ENCODE measurements at regions not wholly inside any gene's neighbourhood (a gene's known extent, or its start where the extent isn't known, plus 50 kb on each side); places are given as distances from the start of the nearest gene placed in this dataset.

GRCh38 chr15:62476163-62476562 is 311.1 kb upstream of the C2CD4B start:
- TF ChIP-seq TAF1 (IDR thresholded peaks at IDR 0.05; ENCODE audit: low read depth), result no peak
- TF ChIP-seq, protein P1, sequence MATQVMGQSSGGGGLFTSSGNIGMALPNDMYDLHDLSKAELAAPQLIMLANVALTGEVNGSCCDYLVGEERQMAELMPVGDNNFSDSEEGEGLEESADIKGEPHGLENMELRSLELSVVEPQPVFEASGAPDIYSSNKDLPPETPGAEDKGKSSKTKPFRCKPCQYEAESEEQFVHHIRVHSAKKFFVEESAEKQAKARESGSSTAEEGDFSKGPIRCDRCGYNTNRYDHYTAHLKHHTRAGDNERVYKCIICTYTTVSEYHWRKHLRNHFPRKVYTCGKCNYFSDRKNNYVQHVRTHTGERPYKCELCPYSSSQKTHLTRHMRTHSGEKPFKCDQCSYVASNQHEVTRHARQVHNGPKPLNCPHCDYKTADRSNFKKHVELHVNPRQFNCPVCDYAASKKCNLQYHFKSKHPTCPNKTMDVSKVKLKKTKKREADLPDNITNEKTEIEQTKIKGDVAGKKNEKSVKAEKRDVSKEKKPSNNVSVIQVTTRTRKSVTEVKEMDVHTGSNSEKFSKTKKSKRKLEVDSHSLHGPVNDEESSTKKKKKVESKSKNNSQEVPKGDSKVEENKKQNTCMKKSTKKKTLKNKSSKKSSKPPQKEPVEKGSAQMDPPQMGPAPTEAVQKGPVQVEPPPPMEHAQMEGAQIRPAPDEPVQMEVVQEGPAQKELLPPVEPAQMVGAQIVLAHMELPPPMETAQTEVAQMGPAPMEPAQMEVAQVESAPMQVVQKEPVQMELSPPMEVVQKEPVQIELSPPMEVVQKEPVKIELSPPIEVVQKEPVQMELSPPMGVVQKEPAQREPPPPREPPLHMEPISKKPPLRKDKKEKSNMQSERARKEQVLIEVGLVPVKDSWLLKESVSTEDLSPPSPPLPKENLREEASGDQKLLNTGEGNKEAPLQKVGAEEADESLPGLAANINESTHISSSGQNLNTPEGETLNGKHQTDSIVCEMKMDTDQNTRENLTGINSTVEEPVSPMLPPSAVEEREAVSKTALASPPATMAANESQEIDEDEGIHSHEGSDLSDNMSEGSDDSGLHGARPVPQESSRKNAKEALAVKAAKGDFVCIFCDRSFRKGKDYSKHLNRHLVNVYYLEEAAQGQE (IDR thresholded peaks at IDR 0.05; ENCODE audit: low read depth), result no peak
- TF ChIP-seq CEBPB (IDR thresholded peaks at IDR 0.05), result no peak
- no peak for TF ChIP-seq TCF12 (IDR thresholded peaks at IDR 0.05; ENCODE audit: low read depth)
